GM23338 (cell line): ENCODE measurements at regions not wholly inside any gene's neighbourhood (a gene's known extent, or its start where the extent isn't known, plus 50 kb on each side); places are given as distances from the start of the nearest gene placed in this dataset.

Source experiments
- ATAC-seq: fragments of 200-7000 bp; cut with Tn5 transposase; 3 replicates; pipeline ENCODE4 v1.9.1; 2020
- DNase-seq: peaks from one replicate; pipeline ENCODE4 v3.0.0-alpha.2; 2015; ENCODE audit warnings: low spot score
- H2AFZ ChIP-seq: fragments of 200-600 bp; sonication (generic); 2 replicates; pipeline ENCODE4 v1.8.0; 2016; ENCODE audit warnings: antibody characterized with exemption, mild to moderate bottlenecking, moderate library complexity
- H3F3A ChIP-seq: fragments of 200-600 bp; sonication (generic); replicated peaks from 2 replicates; pipeline ENCODE4 v1.8.0; 2017; ENCODE audit warnings: antibody characterized with exemption, mixed run types, low read depth
- H3K27ac ChIP-seq: fragments of 200-600 bp; sonication (generic); 2 replicates; pipeline ENCODE4 v1.6.1; 2016; ENCODE audit warnings: low read depth
- H3K27me3 ChIP-seq: fragments of 200-600 bp; sonication (generic); 2 replicates; pipeline ENCODE4 v1.8.0; 2016; ENCODE audit warnings: mild to moderate bottlenecking, mixed run types, moderate library complexity; ENCODE audit not compliant: insufficient read depth
- H3K36me3 ChIP-seq: fragments of 200-600 bp; sonication (generic); 2 replicates; pipeline ENCODE4 v1.8.0; 2016; ENCODE audit warnings: mild to moderate bottlenecking; ENCODE audit not compliant: insufficient read depth
- H3K4me1 ChIP-seq: fragments of 200-600 bp; sonication (generic); 2 replicates; pipeline ENCODE4 v1.8.0; 2016; ENCODE audit warnings: mild to moderate bottlenecking, moderate library complexity; ENCODE audit not compliant: insufficient read depth
- H3K4me2 ChIP-seq: fragments of 200-600 bp; sonication (generic); 2 replicates; pipeline ENCODE4 v1.7.1; 2017; ENCODE audit warnings: mixed run types
- H3K4me3 ChIP-seq: fragments of 200-600 bp; sonication (generic); 2 replicates; pipeline ENCODE4 v1.6.1; 2016; ENCODE audit warnings: mixed run types
- H3K79me2 ChIP-seq: fragments of 200-600 bp; sonication (generic); replicated peaks from 2 replicates; pipeline ENCODE4 v1.8.0; 2017; ENCODE audit warnings: mild to moderate bottlenecking; ENCODE audit not compliant: insufficient read depth
- H3K9me2 ChIP-seq: fragments of 200-600 bp; sonication (generic); 2 replicates; pipeline ENCODE4 v1.8.0; 2017; ENCODE audit not compliant: insufficient read depth
- H4K20me1 ChIP-seq: fragments of 200-600 bp; sonication (generic); replicated peaks from 2 replicates; pipeline ENCODE4 v1.8.0; 2017; ENCODE audit warnings: mild to moderate bottlenecking; ENCODE audit not compliant: insufficient read depth
- H3K27ac Mint-ChIP-seq: 2 replicates; pipeline ENCODE4 v1.8.0; 2020; ENCODE audit warnings: inconsistent platforms, mild to moderate bottlenecking, moderate library complexity, mixed read lengths
- H3K27me3 Mint-ChIP-seq: 3 replicates; pipeline ENCODE4 v1.8.0; 2022; ENCODE audit warnings: low read depth, mild to moderate bottlenecking, moderate library complexity, mixed read lengths, inconsistent platforms; ENCODE audit not compliant: insufficient read depth, poor library complexity
- H3K36me3 Mint-ChIP-seq: 3 replicates; pipeline ENCODE4 v1.8.0; 2021; ENCODE audit warnings: low read depth, mild to moderate bottlenecking, inconsistent platforms, moderate library complexity, mixed read lengths
- H3K4me1 Mint-ChIP-seq: 3 replicates; pipeline ENCODE4 v1.8.0; 2020; ENCODE audit warnings: mild to moderate bottlenecking, inconsistent platforms, mixed read lengths
- H3K4me3 Mint-ChIP-seq: 3 replicates; pipeline ENCODE4 v1.8.0; 2021; ENCODE audit warnings: moderate library complexity, mild to moderate bottlenecking, inconsistent platforms, mixed read lengths
- H3K9me3 Mint-ChIP-seq: 3 replicates; pipeline ENCODE4 v1.8.0; 2020; ENCODE audit warnings: moderate library complexity, mild to moderate bottlenecking, inconsistent platforms, mixed read lengths
- EZH2phosphoT487 ChIP-seq: fragments of 200-600 bp; sonication (generic); IDR thresholded peaks from one replicate; pipeline ENCODE4 v1.8.1; 2018; ENCODE audit warnings: antibody characterized with exemption; ENCODE audit not compliant: unreplicated experiment
- JUNB ChIP-seq: IDR thresholded peaks from one replicate; pipeline ENCODE4 v1.6.1; 2016; ENCODE audit warnings: antibody characterized with exemption; ENCODE audit not compliant: unreplicated experiment
- NANOG ChIP-seq: IDR thresholded peaks from 2 replicates; pipeline ENCODE4 v1.6.1; 2016; ENCODE audit warnings: antibody characterized with exemption, borderline replicate concordance
- POLR2AphosphoS5 ChIP-seq: IDR thresholded peaks from 2 replicates; pipeline ENCODE4 v1.6.1; 2016; ENCODE audit warnings: antibody characterized with exemption, low read depth
- STAT1 ChIP-seq: IDR thresholded peaks from one replicate; pipeline ENCODE4 v1.6.1; 2016; ENCODE audit warnings: antibody characterized with exemption; ENCODE audit not compliant: unreplicated experiment
- ZNF114 ChIP-seq: fragments of 250-450 bp; sonication (Bioruptor Pico); IDR thresholded peaks from 2 replicates; pipeline ENCODE4 v1.5.0; 2020; ENCODE audit warnings: mild to moderate bottlenecking, moderate library complexity
- TF ChIP-seq, protein P1 (sequence below), 2 experiments: fragments of 200-600 bp in 1 of 2; sonication (generic) in 1 of 2; conservative IDR thresholded peaks; 2 replicates each; pipeline versions ENCODE4 v1.5.1 to v1.6.1; 2016 to 2017; ENCODE audit warnings: antibody characterized with exemption in 2 of 2, low read depth in 2 of 2, mild to moderate bottlenecking in 2 of 2, moderate library complexity in 1 of 2
- TF ChIP-seq, protein P2 (sequence below): IDR thresholded peaks from one replicate; pipeline ENCODE4 v1.6.1; 2018; ENCODE audit warnings: antibody characterized with exemption; ENCODE audit not compliant: unreplicated experiment

DNA sequence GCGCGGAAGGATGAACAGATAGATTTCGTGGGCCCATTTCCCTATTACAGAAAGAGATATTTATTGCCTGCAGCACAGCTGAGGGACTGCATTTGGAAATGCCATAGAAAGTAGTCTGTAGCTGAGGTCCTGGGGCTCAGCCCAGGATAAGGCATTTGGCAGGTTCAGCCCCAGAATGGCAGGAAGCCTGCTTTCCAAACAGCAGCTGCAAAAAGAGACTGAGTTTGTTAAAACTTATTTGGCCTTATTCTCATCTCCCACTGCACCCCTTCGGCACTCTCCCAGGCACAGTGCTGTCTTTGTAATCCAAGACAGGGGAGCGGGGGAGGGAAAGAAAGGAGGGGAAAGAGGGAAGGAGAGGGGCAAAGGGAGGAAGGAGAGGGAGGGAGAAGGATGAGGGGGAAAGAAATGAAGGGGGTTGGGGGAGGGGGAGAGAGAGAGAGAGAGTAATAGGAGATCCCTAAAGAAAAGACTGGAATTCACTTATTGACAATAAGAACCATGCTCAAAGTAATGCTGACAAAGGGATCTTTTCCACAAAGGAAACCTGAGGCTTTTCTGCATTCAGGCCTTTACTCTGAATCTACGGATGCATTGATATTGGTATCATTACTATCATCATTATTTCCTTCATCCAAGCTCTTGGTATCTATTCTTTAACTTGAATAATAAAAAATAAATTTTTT is 94.0 kb upstream of the LRRN1 start:
- TF ChIP-seq, protein P1, sequence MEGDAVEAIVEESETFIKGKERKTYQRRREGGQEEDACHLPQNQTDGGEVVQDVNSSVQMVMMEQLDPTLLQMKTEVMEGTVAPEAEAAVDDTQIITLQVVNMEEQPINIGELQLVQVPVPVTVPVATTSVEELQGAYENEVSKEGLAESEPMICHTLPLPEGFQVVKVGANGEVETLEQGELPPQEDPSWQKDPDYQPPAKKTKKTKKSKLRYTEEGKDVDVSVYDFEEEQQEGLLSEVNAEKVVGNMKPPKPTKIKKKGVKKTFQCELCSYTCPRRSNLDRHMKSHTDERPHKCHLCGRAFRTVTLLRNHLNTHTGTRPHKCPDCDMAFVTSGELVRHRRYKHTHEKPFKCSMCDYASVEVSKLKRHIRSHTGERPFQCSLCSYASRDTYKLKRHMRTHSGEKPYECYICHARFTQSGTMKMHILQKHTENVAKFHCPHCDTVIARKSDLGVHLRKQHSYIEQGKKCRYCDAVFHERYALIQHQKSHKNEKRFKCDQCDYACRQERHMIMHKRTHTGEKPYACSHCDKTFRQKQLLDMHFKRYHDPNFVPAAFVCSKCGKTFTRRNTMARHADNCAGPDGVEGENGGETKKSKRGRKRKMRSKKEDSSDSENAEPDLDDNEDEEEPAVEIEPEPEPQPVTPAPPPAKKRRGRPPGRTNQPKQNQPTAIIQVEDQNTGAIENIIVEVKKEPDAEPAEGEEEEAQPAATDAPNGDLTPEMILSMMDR (conservative IDR thresholded peaks at IDR 0.05; ENCODE audit: low read depth in 2 of 2): no peak
- TF ChIP-seq NANOG: no peak
- TF ChIP-seq STAT1: no peak
- TF ChIP-seq POLR2AphosphoS5: no peak
- ATAC-seq (peak; percentile 36; the same call in 2 of the 3 replicates), DNase-seq (peak; percentile 48)
- Histone ChIP-seq H4K20me1 (no peaks in the 10 kb centered on the region), H3K27ac (peak overlapping the region; percentile 75; the same call in 1 of the 2 replicates), H3K9me2 (no peaks in the 10 kb centered on the region), H3K36me3 (no peaks in the 10 kb centered on the region), H3K4me2 (peak overlapping the region; percentile 50), H3K4me1 (peaks cover 38% of the 10 kb centered on the region), H3K4me3 (no peak overlapping the region), H3F3A (no peaks in the 10 kb centered on the region), H3K27me3 (no peaks in the 10 kb centered on the region), H3K79me2 (no peaks in the 10 kb centered on the region), H2AFZ (peak overlapping the region; percentile 74; the same call in 1 of the 2 replicates)
- Mint-ChIP-seq H3K27me3 (peaks cover 3% of the 10 kb centered on the region), H3K4me3 (no peak overlapping the region), H3K9me3 (peaks cover 74% of the 10 kb centered on the region), H3K27ac (no peak overlapping the region), H3K36me3 (peaks cover 4% of the 10 kb centered on the region; the same call in 1 of the 3 replicates), H3K4me1 (peaks cover 22% of the 10 kb centered on the region; the same call in 2 of the 3 replicates)

DNA sequence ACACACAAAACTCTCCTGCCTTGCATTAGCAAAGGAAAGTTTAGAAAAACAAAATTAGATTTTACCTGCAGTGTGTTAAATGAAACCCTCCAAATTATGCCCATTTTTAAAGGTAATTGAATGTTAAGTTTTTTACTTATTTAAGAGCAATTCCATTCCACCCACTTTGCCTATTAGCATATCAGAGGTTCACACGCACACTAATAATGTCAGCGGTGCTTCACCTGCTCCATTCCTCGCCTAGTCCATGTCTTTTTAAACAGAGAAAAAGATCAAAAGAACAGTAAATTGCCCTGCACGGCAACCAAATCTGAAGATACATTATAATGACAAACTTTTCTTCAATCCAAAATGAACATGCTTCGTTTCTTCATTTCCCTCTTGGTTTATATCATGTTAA is 97.3 kb upstream of the LRRN1 start:
- H3K27ac Mint-ChIP-seq: no peak overlapping the region
- ATAC-seq (no peak), DNase-seq (no peak)
- H3K4me1 Mint-ChIP-seq: peaks cover 3% of the 10 kb centered on the region; the same call in 2 of the 3 replicates
- peaks cover 78% of the 10 kb centered on the region for H3K9me3 Mint-ChIP-seq
- no peaks in the 10 kb centered on the region for H3K36me3 ChIP-seq
- no peak overlapping the region for H3K4me3 ChIP-seq
- no peak overlapping the region for H2AFZ ChIP-seq
- H3K36me3 Mint-ChIP-seq: no peaks in the 10 kb centered on the region; the same call in 1 of the 3 replicates
- H3K9me2 ChIP-seq: no peaks in the 10 kb centered on the region
- no peaks in the 10 kb centered on the region for H3K79me2 ChIP-seq
- TF ChIP-seq EZH2phosphoT487 (no peak), STAT1 (no peak)
- no peaks in the 10 kb centered on the region for H3F3A ChIP-seq
- H3K4me2 ChIP-seq: no peak overlapping the region
- H3K27ac ChIP-seq: no peak overlapping the region
- no peaks in the 10 kb centered on the region for H3K27me3 ChIP-seq
- no peak overlapping the region for H3K4me3 Mint-ChIP-seq
- H3K27me3 Mint-ChIP-seq: peaks cover 3% of the 10 kb centered on the region
- H4K20me1 ChIP-seq: no peaks in the 10 kb centered on the region
- peaks cover 18% of the 10 kb centered on the region for H3K4me1 ChIP-seq

DNA sequence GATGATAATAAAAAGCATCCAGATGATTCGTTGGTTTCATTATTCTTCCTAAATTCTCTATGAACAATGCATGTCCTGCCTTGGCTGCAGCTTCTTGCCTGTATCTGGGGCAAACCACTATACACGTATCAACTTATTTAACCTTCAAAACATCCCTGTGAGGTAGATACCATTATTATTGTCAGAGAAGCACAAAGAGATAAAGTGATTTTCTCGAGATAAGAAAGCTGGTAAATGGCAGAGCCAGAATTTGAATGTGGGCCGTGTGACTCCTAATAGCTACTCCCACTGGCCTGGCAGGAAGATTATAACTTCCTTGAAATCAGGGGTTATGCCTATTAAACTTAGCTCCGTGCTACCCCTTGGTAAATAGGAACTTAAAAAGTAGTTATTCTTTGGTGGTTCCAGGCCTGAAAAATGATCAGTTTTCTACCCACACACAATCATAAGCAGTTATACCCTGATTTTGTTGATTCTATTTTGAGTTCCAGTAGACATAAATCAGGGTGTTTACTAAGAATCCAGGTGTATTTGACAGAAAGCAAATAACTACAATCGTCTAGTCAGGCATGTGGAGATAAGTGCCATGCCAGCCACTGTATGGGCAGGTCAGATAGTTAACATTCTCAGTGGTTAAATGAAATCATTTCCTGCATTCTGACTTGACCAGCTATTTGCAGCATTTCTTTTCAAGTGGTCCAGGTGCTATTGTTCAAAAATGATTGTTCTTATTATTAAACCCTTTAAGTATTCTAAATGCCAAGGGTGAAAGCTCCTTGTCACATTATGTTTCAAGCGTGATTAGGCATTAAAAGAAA is 99.2 kb upstream of the LRRN1 start:
- no peaks in the 10 kb centered on the region for H3K27me3 ChIP-seq
- no peak for ATAC-seq
- H3K4me2 ChIP-seq: no peak overlapping the region
- H3K36me3 ChIP-seq: no peaks in the 10 kb centered on the region
- H3F3A ChIP-seq: no peaks in the 10 kb centered on the region
- H3K9me2 ChIP-seq: no peaks in the 10 kb centered on the region
- H3K27me3 Mint-ChIP-seq: no peaks in the 10 kb centered on the region
- H3K4me3 ChIP-seq: no peak overlapping the region
- peaks cover 81% of the 10 kb centered on the region for H3K9me3 Mint-ChIP-seq
- no peaks in the 10 kb centered on the region for H3K79me2 ChIP-seq
- H3K36me3 Mint-ChIP-seq: no peaks in the 10 kb centered on the region; the same call in none of the 3 replicates
- H3K4me1 Mint-ChIP-seq: peaks cover 3% of the 10 kb centered on the region; the same call in 2 of the 3 replicates
- no peak overlapping the region for H3K27ac Mint-ChIP-seq
- H4K20me1 ChIP-seq: no peaks in the 10 kb centered on the region
- H3K4me1 ChIP-seq: peaks cover 9% of the 10 kb centered on the region; the same call in 1 of the 2 replicates
- no peak overlapping the region for H2AFZ ChIP-seq
- H3K27ac ChIP-seq: no peak overlapping the region
- no peak overlapping the region for H3K4me3 Mint-ChIP-seq
- no peak for DNase-seq
- no peak for TF ChIP-seq ZNF114 (CRISPR knock-in tag)
- TF ChIP-seq NANOG: no peak
- TF ChIP-seq POLR2AphosphoS5: no peak
- TF ChIP-seq JUNB: no peak
- TF ChIP-seq EZH2phosphoT487: no peak
- no peak for TF ChIP-seq STAT1
- TF ChIP-seq, protein P1 (conservative IDR thresholded peaks at IDR 0.05; ENCODE audit: low read depth in 2 of 2): no peak
- TF ChIP-seq, protein P2, sequence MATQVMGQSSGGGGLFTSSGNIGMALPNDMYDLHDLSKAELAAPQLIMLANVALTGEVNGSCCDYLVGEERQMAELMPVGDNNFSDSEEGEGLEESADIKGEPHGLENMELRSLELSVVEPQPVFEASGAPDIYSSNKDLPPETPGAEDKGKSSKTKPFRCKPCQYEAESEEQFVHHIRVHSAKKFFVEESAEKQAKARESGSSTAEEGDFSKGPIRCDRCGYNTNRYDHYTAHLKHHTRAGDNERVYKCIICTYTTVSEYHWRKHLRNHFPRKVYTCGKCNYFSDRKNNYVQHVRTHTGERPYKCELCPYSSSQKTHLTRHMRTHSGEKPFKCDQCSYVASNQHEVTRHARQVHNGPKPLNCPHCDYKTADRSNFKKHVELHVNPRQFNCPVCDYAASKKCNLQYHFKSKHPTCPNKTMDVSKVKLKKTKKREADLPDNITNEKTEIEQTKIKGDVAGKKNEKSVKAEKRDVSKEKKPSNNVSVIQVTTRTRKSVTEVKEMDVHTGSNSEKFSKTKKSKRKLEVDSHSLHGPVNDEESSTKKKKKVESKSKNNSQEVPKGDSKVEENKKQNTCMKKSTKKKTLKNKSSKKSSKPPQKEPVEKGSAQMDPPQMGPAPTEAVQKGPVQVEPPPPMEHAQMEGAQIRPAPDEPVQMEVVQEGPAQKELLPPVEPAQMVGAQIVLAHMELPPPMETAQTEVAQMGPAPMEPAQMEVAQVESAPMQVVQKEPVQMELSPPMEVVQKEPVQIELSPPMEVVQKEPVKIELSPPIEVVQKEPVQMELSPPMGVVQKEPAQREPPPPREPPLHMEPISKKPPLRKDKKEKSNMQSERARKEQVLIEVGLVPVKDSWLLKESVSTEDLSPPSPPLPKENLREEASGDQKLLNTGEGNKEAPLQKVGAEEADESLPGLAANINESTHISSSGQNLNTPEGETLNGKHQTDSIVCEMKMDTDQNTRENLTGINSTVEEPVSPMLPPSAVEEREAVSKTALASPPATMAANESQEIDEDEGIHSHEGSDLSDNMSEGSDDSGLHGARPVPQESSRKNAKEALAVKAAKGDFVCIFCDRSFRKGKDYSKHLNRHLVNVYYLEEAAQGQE: no peak
